HG03571 (cell line): ENCODE measurements at regions not wholly inside any gene's neighbourhood (a gene's known extent, or its start where the extent isn't known, plus 50 kb on each side); places are given as distances from the start of the nearest gene placed in this dataset.
"Not testable (repeated sequence)": the region's sequence is repeated elsewhere in the genome, so short reads cannot be mapped to it uniquely, and the experiment has no call there.

Experiments used
- ATAC-seq: cut with Tn5 transposase; IDR thresholded peaks from one replicate; pipeline ENCODE4 v1.9.1; 2021; ENCODE audit not compliant: unreplicated experiment

- ATAC-seq: no peak
Observed at GRCh38 chr5:126097876-126098275, 325.3 kb upstream of the GRAMD2B start.

- no peak for ATAC-seq
Observed at GRCh38 chr5:126098330-126099017, 324.7 kb upstream of the GRAMD2B start.

GRCh38 chr5:126099077-126099476 lies 324.1 kb upstream of the GRAMD2B start:
- no peak for ATAC-seq

- ATAC-seq: no peak
Observed at GRCh38 chr5:126100767-126101166, 322.4 kb upstream of the GRAMD2B start.

- no peak for ATAC-seq
Observed at GRCh38 chr5:126101901-126102300, 321.3 kb upstream of the GRAMD2B start.

GRCh38 chr5:126103050-126103449 lies 320.2 kb upstream of the GRAMD2B start:
- ATAC-seq: no peak

GRCh38 chr5:126103868-126104267 lies 319.3 kb upstream of the GRAMD2B start:
- no peak for ATAC-seq

- ATAC-seq: no peak
Observed at GRCh38 chr5:126104341-126104740, 318.9 kb upstream of the GRAMD2B start.

- no peak for ATAC-seq
Observed at GRCh38 chr5:126104951-126105350, 318.3 kb upstream of the GRAMD2B start.

GRCh38 chr5:126106029-126106428 lies 317.2 kb upstream of the GRAMD2B start:
- no peak for ATAC-seq

- ATAC-seq: no peak
Observed at GRCh38 chr5:126107381-126107780, 315.8 kb upstream of the GRAMD2B start.

GRCh38 chr5:126108470-126108869 lies 314.7 kb upstream of the GRAMD2B start:
- ATAC-seq: no peak

GRCh38 chr5:126115059-126115629 lies 308.1 kb upstream of the GRAMD2B start:
- ATAC-seq: no peak

GRCh38 chr5:126117044-126117443 lies 306.2 kb upstream of the GRAMD2B start:
- no peak for ATAC-seq

- ATAC-seq: no peak
Observed at GRCh38 chr5:126119887-126120442, 303.2 kb upstream of the GRAMD2B start.

- no peak for ATAC-seq
Observed at GRCh38 chr5:126120939-126121338, 302.3 kb upstream of the GRAMD2B start.

GRCh38 chr5:126122942-126123341 lies 300.3 kb upstream of the GRAMD2B start:
- no peak for ATAC-seq

GRCh38 chr5:126124706-126125345 lies 298.4 kb upstream of the GRAMD2B start:
- no peak for ATAC-seq

GRCh38 chr5:126125407-126125806 lies 297.8 kb upstream of the GRAMD2B start:
- ATAC-seq: no peak

GRCh38 chr5:126126574-126126973 lies 296.6 kb upstream of the GRAMD2B start:
- no peak for ATAC-seq

- not testable (repeated sequence) for ATAC-seq
Observed at GRCh38 chr5:126127371-126127770, 295.8 kb upstream of the GRAMD2B start.

- ATAC-seq: no peak
Observed at GRCh38 chr5:126129431-126129830, 293.8 kb upstream of the GRAMD2B start.
